GM18873 (cell line): ENCODE measurements at regions not wholly inside any gene's neighbourhood (a gene's known extent, or its start where the extent isn't known, plus 50 kb on each side); places are given as distances from the start of the nearest gene placed in this dataset.

Experiments
- ATAC-seq: cut with Tn5 transposase; IDR thresholded peaks from one replicate; pipeline ENCODE4 v1.9.1; 2021; ENCODE audit warnings: mild to moderate bottlenecking, moderate library complexity, moderate number of reproducible peaks; ENCODE audit not compliant: unreplicated experiment, low FRiP score

DNA sequence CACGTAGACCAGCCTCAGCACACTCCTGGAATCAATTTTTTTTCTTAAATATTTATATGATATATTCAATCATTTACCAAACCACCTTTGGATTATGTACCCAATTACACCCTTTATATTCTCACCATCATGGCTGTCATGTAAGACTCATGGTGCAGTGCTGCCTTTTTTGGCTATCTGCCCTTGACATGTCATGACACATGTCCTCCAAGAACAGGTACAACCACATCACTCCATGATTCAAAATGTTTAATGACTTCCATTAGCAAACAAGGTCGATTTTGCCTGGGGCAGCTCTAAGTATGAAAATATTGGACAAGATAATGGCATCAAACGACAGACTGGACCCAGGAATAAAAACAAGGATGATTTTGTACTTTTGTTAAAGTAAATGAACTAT, 861.1 kb upstream of the ADAMTS5 start:
- ATAC-seq: no peak

DNA sequence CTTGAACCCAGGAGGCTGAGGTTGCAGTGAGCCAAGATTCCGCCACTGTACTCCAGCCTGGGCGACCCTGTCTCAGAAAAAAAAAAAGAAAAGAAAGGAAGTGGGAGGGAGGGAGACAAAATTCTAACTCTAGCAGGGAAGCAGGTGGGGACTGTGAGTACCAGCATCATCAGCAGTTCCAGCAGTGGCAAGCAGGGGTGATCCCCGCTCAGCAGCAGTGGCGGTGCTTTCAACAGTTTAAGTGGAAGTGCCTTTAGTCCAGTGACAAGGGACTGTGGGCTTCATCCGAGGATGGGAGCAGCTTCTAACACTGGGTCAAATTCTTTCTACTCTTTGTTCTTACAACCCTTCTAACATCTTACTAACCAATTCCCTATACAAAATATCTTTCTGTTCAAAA, 858.1 kb upstream of the ADAMTS5 start:
- ATAC-seq: no peak

DNA sequence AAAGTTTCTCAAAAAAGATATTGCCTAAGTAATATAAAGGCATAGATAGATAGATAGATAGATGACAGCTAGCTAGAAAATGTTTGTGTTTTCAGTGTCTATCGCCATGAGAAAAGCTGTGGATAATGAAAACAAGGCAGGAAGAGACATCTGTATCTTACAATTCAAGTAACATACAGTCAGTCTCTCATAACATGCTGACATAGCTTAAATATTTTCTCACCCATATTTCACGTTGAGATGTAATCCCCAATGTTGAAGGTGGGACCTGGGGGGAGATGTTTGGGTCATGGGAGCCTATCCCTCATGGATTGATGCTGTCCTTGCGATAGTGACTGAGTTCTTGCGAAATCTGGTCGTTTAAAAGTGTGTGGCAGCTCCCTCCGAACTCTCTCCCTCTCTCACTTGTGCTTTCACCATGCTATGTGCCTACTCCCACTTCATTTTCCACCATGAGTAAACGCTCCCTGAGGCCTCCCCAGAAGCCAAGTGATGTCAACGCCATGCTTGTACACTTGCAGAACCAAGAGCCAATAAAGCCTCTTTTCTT, 856.8 kb upstream of the ADAMTS5 start:
- ATAC-seq: no peak

GRCh38 chr21:27820342-27820741, 853.5 kb upstream of the ADAMTS5 start:
- ATAC-seq: no peak

DNA sequence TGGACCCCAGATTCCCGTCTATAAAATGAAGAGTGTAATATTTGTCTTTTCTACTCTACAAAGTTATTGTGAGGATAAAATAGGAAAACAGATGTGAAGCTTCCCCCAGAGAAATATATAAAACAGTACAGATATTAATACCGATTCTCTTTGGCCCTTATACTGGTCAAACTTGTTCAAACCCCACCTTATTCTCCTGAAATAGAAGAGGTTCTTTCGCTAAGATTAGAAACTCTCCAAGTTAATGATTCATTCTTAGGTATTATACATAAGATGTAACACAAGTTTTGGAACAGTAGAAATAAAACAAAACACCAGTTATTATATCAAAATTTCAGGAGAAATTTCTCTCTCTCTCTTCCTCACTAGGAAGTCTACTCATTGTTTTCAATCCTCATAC, 852.4 kb upstream of the ADAMTS5 start:
- ATAC-seq: no peak

- no peak for ATAC-seq
Measured at GRCh38 chr21:27818847-27819246, 852.0 kb upstream of the ADAMTS5 start.

- ATAC-seq: no peak
Measured at GRCh38 chr21:27817902-27818623, 851.2 kb upstream of the ADAMTS5 start.

DNA sequence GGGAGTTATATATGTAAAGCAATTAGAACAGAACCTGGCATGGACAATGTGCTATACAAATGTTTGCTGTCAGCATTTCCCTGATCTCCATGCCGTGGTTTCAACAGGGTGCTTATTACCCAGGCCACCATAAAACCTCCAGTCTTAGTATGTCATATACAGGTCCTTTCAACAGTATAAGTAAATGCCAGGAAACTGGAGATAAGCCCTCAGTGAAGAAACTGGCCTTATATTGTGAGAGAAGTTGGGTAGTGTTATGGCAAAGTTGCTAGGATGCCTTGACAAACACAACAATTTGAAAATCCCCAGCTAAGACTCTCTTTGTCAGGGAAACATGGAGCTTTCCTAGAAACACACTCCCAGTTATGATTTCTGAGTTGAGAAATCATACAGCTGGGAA, 850.2 kb upstream of the ADAMTS5 start:
- no peak for ATAC-seq

DNA sequence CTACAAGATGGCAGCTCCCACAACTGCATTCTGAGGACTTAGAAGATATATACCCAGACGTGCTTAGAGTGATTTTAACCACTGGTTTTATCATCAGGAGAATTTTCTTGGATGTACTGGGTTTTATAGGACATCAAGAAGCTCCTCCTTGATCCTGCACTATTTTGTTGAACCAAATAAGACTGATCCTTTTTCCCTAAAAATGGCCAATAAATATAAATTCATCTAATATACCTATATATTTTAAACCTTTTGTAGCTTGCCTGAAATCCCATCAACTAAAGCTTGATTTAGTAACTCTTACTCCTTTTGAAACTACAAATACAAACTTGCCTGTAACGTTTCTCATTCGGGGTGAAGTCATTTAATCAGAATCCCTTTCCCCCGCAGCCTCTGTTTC, 849.4 kb upstream of the ADAMTS5 start:
- no peak for ATAC-seq

DNA sequence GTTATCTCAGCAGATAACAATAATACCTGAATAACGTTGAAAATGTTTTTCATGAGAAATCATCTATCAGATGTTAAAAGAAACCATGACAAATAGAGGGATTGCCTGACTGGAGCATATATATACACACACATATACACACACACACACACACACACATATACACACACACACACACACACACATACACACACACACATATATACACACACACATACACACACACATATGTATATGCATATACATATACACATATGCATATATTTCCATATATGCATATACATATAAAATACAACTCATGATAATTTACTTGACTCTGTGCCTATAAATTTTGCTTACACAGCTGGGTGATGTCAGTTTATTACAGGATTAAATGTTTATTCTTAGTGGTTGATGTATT, 847.3 kb upstream of the ADAMTS5 start:
- ATAC-seq: no peak

GRCh38 chr21:27813750-27814149, 846.9 kb upstream of the ADAMTS5 start:
- no peak for ATAC-seq

GRCh38 chr21:27813344-27813743, 846.5 kb upstream of the ADAMTS5 start:
- no peak for ATAC-seq

DNA sequence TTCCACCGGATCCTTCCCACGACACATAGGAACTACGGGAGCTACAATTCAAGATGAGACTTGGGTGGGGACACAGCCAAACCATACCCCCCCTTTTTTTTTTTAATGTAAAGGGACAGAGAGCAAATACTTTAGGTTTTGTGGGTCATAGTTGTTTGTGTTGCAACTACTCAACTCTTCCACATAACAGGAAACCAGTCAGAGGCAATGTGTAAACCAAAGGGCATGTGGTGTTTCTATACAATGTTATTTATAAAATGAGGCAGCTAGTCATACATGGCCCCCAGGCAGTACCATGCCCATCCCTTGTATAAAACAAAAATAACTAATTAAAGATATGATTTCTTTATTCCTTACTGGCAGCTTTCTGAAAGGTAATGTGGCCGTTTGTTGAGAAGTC, 845.4 kb upstream of the ADAMTS5 start:
- ATAC-seq: no peak

- ATAC-seq: no peak
Measured at GRCh38 chr21:27808923-27809322, 842.0 kb upstream of the ADAMTS5 start.

DNA sequence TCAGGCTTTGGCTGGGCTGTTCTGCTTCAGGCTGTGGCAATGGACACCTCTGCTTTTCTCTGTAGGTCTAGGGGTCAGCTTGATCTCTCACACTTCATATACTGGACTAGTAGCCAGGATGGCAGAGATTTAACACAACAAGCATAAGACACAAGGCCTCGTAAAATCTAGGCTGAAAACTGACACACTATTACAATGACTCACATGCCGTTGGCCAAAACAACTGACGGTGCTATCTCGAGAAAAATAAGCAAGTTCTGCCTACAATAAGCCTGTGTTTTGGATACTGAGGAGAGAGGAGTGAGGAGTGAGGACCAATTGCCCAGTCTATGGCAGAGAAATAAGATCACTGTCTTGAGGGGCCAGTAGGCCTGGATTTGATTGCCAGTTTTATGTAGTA, 840.7 kb upstream of the ADAMTS5 start:
- ATAC-seq: no peak

- no peak for ATAC-seq
Measured at GRCh38 chr21:27806281-27806680, 839.4 kb upstream of the ADAMTS5 start.

- ATAC-seq: no peak
Measured at GRCh38 chr21:27805696-27806095, 838.8 kb upstream of the ADAMTS5 start.

DNA sequence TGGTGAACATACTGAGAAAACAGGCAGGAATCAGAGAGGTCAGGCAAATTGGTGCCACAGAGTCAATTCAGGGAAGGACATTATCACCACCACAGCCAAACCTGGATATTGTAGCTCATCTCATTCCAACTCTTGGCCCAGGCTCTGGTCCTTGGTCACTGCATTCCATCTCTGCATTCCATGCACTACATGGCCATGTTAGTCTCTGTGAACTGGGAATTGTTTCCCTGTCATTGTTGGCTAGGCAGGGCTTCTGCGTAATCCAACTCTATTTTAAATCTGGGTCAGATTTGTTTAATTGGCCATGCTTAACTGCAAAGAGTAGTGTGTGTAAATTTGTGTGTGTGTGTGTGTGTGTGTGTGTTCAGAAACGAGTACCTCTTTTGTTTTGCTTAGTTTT, 837.6 kb upstream of the ADAMTS5 start:
- no peak for ATAC-seq

GRCh38 chr21:27803571-27803970, 836.7 kb upstream of the ADAMTS5 start:
- no peak for ATAC-seq

DNA sequence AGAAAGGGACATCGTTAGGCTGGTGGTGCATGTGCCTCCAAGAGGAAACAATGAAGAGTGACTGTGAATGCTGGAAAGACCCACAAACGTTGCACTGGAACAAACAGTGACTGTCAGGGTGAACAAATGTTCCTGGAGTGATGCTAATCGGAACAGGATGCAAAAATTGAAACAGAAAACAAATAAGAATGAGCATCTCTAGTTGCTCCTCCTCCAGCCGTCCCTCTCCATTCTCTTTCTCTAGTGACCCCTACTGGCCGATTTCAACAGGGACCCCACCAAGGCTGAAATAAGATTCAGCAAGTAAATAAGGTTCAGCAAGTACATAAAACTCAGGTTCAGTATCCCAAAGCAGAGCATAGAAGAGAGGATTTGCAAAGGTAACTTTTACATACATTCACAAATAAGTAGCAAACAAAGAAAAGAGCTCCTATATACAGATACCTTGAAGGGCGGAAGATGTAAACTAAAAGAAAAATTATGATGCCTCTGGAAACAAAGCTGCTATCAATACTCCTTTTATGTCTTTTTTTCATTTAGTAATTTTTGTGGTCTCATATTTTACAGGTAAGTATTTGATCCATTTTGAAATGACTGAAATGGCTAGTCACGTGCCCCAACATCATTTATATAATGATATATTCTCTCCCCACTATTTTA, 836.1 kb upstream of the ADAMTS5 start:
- ATAC-seq: no peak

DNA sequence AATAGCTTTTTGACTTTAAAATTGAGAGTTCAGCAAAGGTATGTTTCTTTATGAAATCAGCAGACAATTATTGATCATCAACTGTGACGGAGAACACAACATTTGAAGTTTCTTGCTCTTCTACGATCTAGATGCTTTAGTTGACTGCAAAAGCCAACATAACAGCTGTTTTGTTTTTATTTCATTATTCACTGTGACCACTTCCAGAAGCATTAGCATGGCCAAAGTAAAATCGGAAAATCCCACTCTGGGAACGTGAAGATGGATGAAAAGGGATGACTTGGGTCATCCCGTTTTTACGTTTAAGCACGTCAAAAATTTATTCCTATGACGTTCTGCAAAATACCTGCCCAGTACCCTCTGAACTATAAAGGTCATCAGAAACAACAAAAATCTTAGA, 833.0 kb upstream of the ADAMTS5 start:
- ATAC-seq: no peak

GRCh38 chr21:27796106-27796505, 829.2 kb upstream of the ADAMTS5 start:
- ATAC-seq: no peak
